HepG2 (cell line): ENCODE measurements at regions not wholly inside any gene's neighbourhood (a gene's known extent, or its start where the extent isn't known, plus 50 kb on each side); places are given as distances from the start of the nearest gene placed in this dataset.

Experiments used
- BCL6 ChIP-seq: IDR thresholded peaks from 2 replicates; pipeline ENCODE4 v1.6.1; 2016; ENCODE audit warnings: missing genetic modification reagents, missing compliant biosample characterization
- MYNN ChIP-seq: sonication (generic); formaldehyde crosslinking; IDR thresholded peaks from 2 replicates; pipeline ENCODE4 v1.4.0; 2020; ENCODE audit warnings: mild to moderate bottlenecking, low read depth, missing genetic modification reagents
- SMAD1 ChIP-seq: sonication (generic); formaldehyde crosslinking; IDR thresholded peaks from 2 replicates; pipeline ENCODE4 v1.4.0; 2020; ENCODE audit warnings: missing genetic modification reagents, low read depth, mild to moderate bottlenecking, borderline replicate concordance
- ZKSCAN8 ChIP-seq: IDR thresholded peaks from 2 replicates; pipeline ENCODE4 v1.6.1; 2016; ENCODE audit warnings: borderline replicate concordance, missing genetic modification reagents, missing compliant biosample characterization
- TF ChIP-seq, protein P1 (sequence below): sonication (generic); formaldehyde crosslinking; IDR thresholded peaks from 2 replicates; pipeline ENCODE4 v1.5.0; 2020; ENCODE audit warnings: mild to moderate bottlenecking, missing genetic modification reagents, moderate library complexity

DNA sequence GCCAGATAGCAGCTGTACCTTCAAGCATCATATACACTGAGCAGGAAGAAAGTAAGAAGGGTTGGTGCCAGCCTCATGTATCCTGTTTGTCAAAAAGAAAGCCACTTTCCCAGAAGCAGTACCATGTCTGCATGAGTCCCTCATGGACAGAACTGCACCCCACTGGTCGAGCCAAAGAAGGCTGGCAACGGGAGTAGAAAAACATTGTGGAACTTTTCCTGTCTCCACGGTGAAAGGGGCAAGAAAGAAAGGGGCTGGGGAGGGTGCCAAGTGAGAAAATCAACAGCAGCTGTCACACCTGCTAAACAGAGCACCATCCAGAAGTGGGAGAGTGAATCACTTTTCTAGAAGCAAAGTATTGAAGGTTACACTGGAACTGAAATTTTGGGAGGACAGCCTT lies 621.7 kb downstream of the LMO4 start:
- no peak for TF ChIP-seq ZKSCAN8 (CRISPR knock-in tag)
- TF ChIP-seq MYNN (CRISPR knock-in tag): no peak
- TF ChIP-seq, protein P1, sequence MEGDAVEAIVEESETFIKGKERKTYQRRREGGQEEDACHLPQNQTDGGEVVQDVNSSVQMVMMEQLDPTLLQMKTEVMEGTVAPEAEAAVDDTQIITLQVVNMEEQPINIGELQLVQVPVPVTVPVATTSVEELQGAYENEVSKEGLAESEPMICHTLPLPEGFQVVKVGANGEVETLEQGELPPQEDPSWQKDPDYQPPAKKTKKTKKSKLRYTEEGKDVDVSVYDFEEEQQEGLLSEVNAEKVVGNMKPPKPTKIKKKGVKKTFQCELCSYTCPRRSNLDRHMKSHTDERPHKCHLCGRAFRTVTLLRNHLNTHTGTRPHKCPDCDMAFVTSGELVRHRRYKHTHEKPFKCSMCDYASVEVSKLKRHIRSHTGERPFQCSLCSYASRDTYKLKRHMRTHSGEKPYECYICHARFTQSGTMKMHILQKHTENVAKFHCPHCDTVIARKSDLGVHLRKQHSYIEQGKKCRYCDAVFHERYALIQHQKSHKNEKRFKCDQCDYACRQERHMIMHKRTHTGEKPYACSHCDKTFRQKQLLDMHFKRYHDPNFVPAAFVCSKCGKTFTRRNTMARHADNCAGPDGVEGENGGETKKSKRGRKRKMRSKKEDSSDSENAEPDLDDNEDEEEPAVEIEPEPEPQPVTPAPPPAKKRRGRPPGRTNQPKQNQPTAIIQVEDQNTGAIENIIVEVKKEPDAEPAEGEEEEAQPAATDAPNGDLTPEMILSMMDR (CRISPR knock-in tag): no peak
- no peak for TF ChIP-seq SMAD1 (CRISPR knock-in tag)
- TF ChIP-seq BCL6 (CRISPR knock-in tag): no peak
